Cardiac muscle cell (in vitro differentiated cells and primary cell): ENCODE measurements at regions not wholly inside any gene's neighbourhood (a gene's known extent, or its start where the extent isn't known, plus 50 kb on each side); places are given as distances from the start of the nearest gene placed in this dataset.

ENCODE experiments used
- DNase-seq, 2 donors: peaks; one replicate each; pipeline versions ENCODE4 v3.0.0 to v3.0.0-alpha.2; 2010 to 2017; ENCODE audit warnings: low read depth in 1 of 2, low spot score in 1 of 2
- H3K27ac ChIP-seq: fragments of 200-600 bp; sonication (generic); 2 replicates; pipeline ENCODE4 v1.5.1; 2016
- H3K27me3 ChIP-seq: fragments of 200-600 bp; sonication (generic); 2 replicates; pipeline ENCODE4 v1.6.0; 2016; ENCODE audit warnings: control low read depth
- H3K36me3 ChIP-seq: fragments of 200-600 bp; sonication (generic); 2 replicates; pipeline ENCODE4 v1.5.1; 2016; ENCODE audit warnings: control low read depth
- H3K4me1 ChIP-seq: fragments of 200-600 bp; sonication (generic); 2 replicates; pipeline ENCODE4 v1.8.1; 2017; ENCODE audit warnings: low read depth, mild to moderate bottlenecking, mixed run types
- H3K4me3 ChIP-seq: fragments of 200-600 bp; sonication (generic); 2 replicates; pipeline ENCODE4 v1.5.1; 2016; ENCODE audit warnings: mild to moderate bottlenecking
- H3K9me3 ChIP-seq: fragments of 200-600 bp; sonication (generic); 2 replicates; pipeline ENCODE4 v1.5.1; 2017; ENCODE audit warnings: low read depth, mild to moderate bottlenecking, control low read depth
- TF ChIP-seq, protein P1 (sequence below): IDR thresholded peaks from 2 replicates; pipeline ENCODE4 v1.5.1; 2012; ENCODE audit warnings: low read depth, mild to moderate bottlenecking, low read length

DNA sequence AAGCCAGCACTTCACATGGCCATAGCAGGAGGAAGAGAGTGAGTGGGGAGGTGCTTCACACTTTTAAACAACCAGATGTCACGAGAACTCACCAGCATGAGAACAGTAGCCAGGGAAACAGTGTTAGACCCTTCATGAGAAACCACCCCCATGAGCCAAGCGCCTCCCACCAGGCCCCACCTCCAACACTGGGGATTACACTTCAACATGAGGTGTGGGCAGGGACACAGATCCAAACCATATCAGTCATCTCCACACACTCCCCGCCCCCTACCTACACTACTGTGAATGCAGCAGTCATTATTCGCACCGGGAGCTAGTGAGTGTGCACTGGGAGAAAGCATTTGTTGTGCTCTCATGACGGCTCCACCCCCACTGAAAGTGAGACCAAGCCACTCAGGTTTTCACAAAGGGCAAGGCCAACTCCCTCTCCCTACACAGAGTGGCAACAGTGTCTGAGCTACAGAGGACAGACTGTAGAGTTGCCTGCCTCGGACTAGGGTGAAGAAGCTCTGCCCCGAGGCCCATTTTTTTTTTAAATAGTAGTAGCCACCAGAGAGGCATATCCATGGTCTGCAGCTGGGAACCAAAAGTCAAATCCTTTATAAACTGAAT lies 125.6 kb downstream of the BARHL2 start:
- TF ChIP-seq, protein P1, sequence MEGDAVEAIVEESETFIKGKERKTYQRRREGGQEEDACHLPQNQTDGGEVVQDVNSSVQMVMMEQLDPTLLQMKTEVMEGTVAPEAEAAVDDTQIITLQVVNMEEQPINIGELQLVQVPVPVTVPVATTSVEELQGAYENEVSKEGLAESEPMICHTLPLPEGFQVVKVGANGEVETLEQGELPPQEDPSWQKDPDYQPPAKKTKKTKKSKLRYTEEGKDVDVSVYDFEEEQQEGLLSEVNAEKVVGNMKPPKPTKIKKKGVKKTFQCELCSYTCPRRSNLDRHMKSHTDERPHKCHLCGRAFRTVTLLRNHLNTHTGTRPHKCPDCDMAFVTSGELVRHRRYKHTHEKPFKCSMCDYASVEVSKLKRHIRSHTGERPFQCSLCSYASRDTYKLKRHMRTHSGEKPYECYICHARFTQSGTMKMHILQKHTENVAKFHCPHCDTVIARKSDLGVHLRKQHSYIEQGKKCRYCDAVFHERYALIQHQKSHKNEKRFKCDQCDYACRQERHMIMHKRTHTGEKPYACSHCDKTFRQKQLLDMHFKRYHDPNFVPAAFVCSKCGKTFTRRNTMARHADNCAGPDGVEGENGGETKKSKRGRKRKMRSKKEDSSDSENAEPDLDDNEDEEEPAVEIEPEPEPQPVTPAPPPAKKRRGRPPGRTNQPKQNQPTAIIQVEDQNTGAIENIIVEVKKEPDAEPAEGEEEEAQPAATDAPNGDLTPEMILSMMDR = no peak
- no peak overlapping the region for H3K4me3 ChIP-seq
- no peaks in the 10 kb centered on the region for H3K9me3 ChIP-seq
- no peaks in the 10 kb centered on the region for H3K4me1 ChIP-seq
- no peak for DNase-seq
- H3K36me3 ChIP-seq = no peaks in the 10 kb centered on the region
- H3K27ac ChIP-seq = no peak overlapping the region
- no peaks in the 10 kb centered on the region for H3K27me3 ChIP-seq

DNA sequence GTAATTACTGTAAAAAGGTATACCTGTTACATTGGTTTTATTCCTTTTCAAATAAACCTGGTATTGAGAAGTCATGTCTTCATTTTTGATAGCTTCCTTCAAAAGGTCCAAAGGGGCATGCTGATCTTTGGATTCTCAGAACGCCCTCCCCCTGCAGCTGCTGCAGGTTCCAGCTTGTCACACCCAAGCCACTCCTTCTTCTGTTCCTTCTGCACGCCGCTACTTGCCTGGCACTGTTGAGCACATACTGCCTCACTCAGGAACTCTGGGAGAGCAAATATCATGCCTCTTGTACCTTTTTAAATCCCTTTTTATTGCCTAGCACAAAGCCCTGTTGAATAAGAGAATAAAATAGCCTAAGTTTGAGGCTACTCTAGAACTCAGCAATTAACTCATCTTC lies 136.9 kb downstream of the BARHL2 start:
- H3K4me1 ChIP-seq = peaks cover 11% of the 10 kb centered on the region
- H3K9me3 ChIP-seq = no peaks in the 10 kb centered on the region
- no peaks in the 10 kb centered on the region for H3K36me3 ChIP-seq
- DNase-seq = no peak
- TF ChIP-seq, protein P1 = no peak
- no peak overlapping the region for H3K27ac ChIP-seq
- no peak overlapping the region for H3K4me3 ChIP-seq
- H3K27me3 ChIP-seq = no peaks in the 10 kb centered on the region

DNA sequence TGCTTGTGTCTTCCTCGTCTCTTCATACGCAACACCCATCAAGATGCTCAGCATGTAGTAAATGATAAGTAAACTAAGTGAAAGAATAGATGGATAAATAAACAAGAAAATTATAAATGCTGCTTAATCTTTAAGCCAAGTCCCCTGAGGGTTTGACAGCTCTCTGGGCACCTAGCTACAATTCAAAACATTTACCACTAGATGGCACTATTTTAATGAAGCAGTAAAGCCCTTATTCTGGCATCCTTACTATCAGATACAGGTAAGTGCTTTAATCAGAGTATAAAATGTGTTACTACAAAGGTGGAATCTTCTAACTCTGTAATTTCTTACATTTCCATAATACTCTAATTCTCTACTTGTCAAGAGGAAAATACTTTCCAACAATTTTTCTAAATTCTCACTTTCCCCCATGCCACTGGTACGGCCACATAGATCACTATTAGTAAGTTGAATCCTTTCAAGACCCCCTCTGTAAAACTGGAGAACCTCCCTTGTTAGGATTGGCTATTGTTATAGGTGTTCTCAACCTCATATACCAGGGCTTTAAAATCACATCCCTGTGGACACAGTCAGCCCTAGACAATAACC lies 137.8 kb downstream of the BARHL2 start:
- DNase-seq = peak; percentile 58 to 65
- no peaks in the 10 kb centered on the region for H3K36me3 ChIP-seq
- no peak overlapping the region for H3K27ac ChIP-seq
- no peak overlapping the region for H3K4me3 ChIP-seq
- no peaks in the 10 kb centered on the region for H3K9me3 ChIP-seq
- no peaks in the 10 kb centered on the region for H3K27me3 ChIP-seq
- TF ChIP-seq, protein P1 = peak; percentile 58
- peaks cover 11% of the 10 kb centered on the region for H3K4me1 ChIP-seq

DNA sequence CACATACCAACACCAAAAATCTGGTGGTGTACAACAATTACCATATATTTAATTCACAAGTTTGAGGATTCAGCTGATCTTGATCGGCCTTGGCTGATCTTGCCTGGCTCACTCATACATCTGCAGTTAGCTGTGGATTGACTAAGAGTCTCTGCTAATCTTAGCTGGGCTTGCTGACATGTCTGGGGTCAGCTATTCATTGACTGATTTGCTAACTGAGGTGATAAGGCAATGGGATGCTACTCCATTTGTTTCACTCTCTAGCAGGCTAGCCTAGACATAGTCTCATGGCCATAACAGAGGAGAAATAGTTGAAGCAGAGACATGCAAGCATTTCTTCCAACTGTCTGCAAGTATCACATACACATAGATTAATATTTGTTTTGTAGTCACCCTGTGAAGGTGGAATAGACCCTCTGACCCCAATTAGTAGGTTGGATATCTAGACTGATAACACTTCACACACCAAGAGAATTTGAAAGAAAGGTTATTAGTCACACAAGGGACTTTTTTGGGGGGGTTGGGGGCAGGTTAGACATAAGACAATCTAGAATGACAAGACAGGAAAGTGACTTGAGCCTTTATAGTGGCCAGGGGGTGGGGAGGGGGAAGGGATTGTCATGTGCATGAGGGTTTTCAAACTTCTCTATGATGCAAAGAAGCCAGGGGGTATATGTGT lies 142.3 kb downstream of the BARHL2 start:
- Histone ChIP-seq H3K4me1 (peaks cover 11% of the 10 kb centered on the region), H3K36me3 (no peaks in the 10 kb centered on the region), H3K9me3 (no peaks in the 10 kb centered on the region), H3K27me3 (no peaks in the 10 kb centered on the region), H3K4me3 (no peak overlapping the region), H3K27ac (no peak overlapping the region)
- DNase-seq = no peak
- TF ChIP-seq, protein P1 = no peak

DNA sequence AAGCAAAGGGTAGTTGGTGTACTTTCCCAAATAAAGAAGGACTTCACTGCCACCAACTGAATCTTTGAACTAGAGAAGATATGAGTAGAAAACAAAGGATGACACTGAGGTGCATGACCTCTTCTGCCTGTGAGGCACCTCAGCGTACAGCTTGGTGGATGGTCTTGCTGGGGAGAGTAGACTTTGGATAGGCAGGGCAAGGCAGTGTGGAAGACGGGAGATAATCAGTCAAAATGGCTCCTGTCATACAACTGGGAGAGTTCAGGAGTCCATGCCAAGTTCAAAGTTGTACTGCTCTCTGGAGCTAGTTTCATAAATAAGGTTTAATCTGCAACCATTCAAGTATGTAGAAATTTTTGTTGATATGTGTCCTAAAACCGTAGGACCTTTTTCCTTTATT lies 143.4 kb downstream of the BARHL2 start:
- H3K4me3 ChIP-seq = no peak overlapping the region
- H3K27ac ChIP-seq = no peak overlapping the region
- no peaks in the 10 kb centered on the region for H3K9me3 ChIP-seq
- DNase-seq = no peak
- no peaks in the 10 kb centered on the region for H3K27me3 ChIP-seq
- no peaks in the 10 kb centered on the region for H3K36me3 ChIP-seq
- peaks cover 11% of the 10 kb centered on the region for H3K4me1 ChIP-seq
- TF ChIP-seq, protein P1 = no peak
